ENCODE measurements at regions not wholly inside any gene's neighbourhood (a gene's known extent, or its start where the extent isn't known, plus 50 kb on each side); places are given as distances from the start of the nearest gene placed in this dataset.

DNA sequence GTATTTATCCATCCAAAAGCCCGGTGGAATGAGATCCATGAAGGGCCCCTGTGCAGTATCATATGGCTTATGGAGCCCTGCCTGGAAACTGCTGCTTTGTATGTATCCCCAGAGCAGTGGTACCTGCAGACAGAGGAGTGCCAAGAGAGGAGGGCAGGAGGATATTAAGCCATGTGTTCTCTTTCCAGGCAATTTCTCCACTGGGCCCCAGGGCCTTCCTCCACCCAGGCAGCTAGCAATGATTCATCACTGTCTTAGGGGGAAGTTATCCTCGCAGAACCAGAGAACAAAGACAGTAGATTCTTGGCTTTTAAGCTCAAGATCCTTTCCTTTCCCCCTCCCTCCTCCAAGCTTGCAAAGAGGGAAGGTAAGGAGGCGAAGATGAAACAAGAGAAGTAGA lies 98.1 kb downstream of the LRRC30 start:
- 33% methylated on average over 3 of the region's 3 CpGs for WGBS (ENCODE audit: low lambda C conversion rate, missing lambda C conversion rate)
- TF ChIP-seq CTCF (IDR thresholded peaks at IDR 0.05; ENCODE audit: poor library complexity) = no peak
- no peak for TF ChIP-seq EZH2 (IDR thresholded peaks at IDR 0.05; ENCODE audit: borderline replicate concordance)
- no peak for TF ChIP-seq EZH2phosphoT487 (IDR thresholded peaks at IDR 0.05; ENCODE audit: low read depth, severe bottlenecking, unreplicated experiment)
- Histone ChIP-seq H2AFZ (no peak overlapping the region), H3K4me1 (ENCODE audit: insufficient read depth) (no peaks in the 10 kb centered on the region), H3K36me3 (replicated peaks; ENCODE audit: insufficient read depth, low read depth) (no peaks in the 10 kb centered on the region), H4K20me1 (ENCODE audit: insufficient read depth, poor library complexity, severe bottlenecking) (no peaks in the 10 kb centered on the region), H3K27me3 (no peaks in the 10 kb centered on the region), H3K9me2 (replicated peaks; ENCODE audit: insufficient read depth) (no peaks in the 10 kb centered on the region), H3K4me2 (no peak overlapping the region), H3K79me2 (no peaks in the 10 kb centered on the region), H3K4me3 (no peak overlapping the region), H3K27ac (no peak overlapping the region), H3K9me3 (ENCODE audit: low read depth) (no peaks in the 10 kb centered on the region)
- no peak for DNase-seq (ENCODE audit: low spot score)

- no peak for TF ChIP-seq CTCF (IDR thresholded peaks at IDR 0.05; ENCODE audit: poor library complexity)
- TF ChIP-seq EZH2phosphoT487 (IDR thresholded peaks at IDR 0.05; ENCODE audit: low read depth, severe bottlenecking, unreplicated experiment) = no peak
- no peak for TF ChIP-seq EZH2 (IDR thresholded peaks at IDR 0.05; ENCODE audit: borderline replicate concordance)
- 86% methylated on average over 1 of the region's 1 CpG for WGBS (ENCODE audit: low lambda C conversion rate, missing lambda C conversion rate)
- Histone ChIP-seq H3K36me3 (replicated peaks; ENCODE audit: insufficient read depth, low read depth) (no peaks in the 10 kb centered on the region), H3K27ac (no peak overlapping the region), H3K4me3 (no peak overlapping the region), H3K4me1 (ENCODE audit: insufficient read depth) (no peaks in the 10 kb centered on the region), H3K27me3 (no peaks in the 10 kb centered on the region), H3K9me2 (replicated peaks; ENCODE audit: insufficient read depth) (no peaks in the 10 kb centered on the region), H4K20me1 (ENCODE audit: insufficient read depth, poor library complexity, severe bottlenecking) (no peaks in the 10 kb centered on the region), H2AFZ (no peak overlapping the region), H3K9me3 (ENCODE audit: low read depth) (no peaks in the 10 kb centered on the region), H3K4me2 (no peak overlapping the region), H3K79me2 (no peaks in the 10 kb centered on the region)
- no peak for DNase-seq (ENCODE audit: low spot score)
Observed at GRCh38 chr18:7332452-7332851, 101.6 kb downstream of the LRRC30 start.

DNA sequence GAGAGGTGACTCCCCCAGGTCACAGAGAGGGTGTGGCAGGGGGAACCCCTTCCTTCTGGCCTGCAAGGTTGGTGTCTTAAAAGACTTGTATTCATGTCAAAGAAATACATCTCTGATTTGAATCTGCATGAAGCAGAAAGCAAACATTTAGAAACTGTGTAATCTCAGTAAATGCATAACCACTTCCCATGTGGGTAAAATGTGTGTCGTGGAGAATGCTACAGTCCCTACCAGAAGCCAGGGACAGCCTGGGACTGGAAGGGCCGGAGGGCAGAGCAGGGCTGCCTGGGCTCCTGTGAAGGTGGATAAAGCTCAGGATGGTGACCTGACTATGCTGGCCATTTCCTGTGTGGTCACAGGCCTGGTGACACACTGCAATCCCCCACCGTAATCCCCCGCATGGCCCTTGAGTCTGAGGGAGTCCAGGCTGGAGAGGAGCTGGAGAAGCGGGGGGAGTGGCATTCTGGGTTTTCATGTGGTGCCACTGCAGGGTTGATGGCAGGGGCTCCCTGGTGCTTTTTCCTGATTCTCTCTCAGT lies 102.2 kb downstream of the LRRC30 start:
- Histone ChIP-seq H4K20me1 (ENCODE audit: insufficient read depth, poor library complexity, severe bottlenecking) (no peaks in the 10 kb centered on the region), H3K36me3 (replicated peaks; ENCODE audit: insufficient read depth, low read depth) (no peaks in the 10 kb centered on the region), H3K4me1 (ENCODE audit: insufficient read depth) (no peaks in the 10 kb centered on the region), H3K27me3 (no peaks in the 10 kb centered on the region), H3K9me3 (ENCODE audit: low read depth) (no peaks in the 10 kb centered on the region), H3K27ac (no peak overlapping the region), H3K4me2 (no peak overlapping the region), H3K4me3 (no peak overlapping the region), H2AFZ (no peak overlapping the region), H3K9me2 (replicated peaks; ENCODE audit: insufficient read depth) (no peaks in the 10 kb centered on the region), H3K79me2 (no peaks in the 10 kb centered on the region)
- DNase-seq (ENCODE audit: low spot score) = no peak
- WGBS (ENCODE audit: low lambda C conversion rate, missing lambda C conversion rate) = 92% methylated on average over 5 of the region's 5 CpGs
- no peak for TF ChIP-seq EZH2phosphoT487 (IDR thresholded peaks at IDR 0.05; ENCODE audit: low read depth, severe bottlenecking, unreplicated experiment)
- no peak for TF ChIP-seq CTCF (IDR thresholded peaks at IDR 0.05; ENCODE audit: poor library complexity)
- TF ChIP-seq EZH2 (IDR thresholded peaks at IDR 0.05; ENCODE audit: borderline replicate concordance) = no peak

All from hepatocyte (in vitro differentiated cells).